ENCODE measurements at regions not wholly inside any gene's neighbourhood (a gene's known extent, or its start where the extent isn't known, plus 50 kb on each side); places are given as distances from the start of the nearest gene placed in this dataset.
"Not testable (repeated sequence)": the region's sequence is repeated elsewhere in the genome, so short reads cannot be mapped to it uniquely, and the experiment has no call there.

DNA sequence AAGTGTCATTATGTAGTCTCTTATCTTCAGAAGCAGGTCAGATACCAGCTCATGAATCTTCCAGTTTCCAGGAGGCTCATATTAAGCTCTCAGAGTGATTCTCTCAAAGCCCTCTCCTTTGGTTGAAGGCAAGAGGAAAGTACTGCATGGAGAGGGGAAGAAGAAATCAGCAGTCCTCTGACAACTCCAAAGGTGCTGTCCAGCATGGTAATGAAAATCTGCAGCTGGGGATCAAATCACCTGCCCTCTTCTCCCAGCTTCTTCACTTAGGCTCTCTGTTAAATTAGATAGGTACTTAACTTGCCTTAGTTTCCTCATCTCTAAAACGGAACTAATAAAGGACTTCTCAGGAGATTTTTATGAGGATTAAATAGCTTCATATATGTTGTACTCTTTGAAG lies 738.8 kb upstream of the GOLIM4 start:
- DNase-seq, result no peak

DNA sequence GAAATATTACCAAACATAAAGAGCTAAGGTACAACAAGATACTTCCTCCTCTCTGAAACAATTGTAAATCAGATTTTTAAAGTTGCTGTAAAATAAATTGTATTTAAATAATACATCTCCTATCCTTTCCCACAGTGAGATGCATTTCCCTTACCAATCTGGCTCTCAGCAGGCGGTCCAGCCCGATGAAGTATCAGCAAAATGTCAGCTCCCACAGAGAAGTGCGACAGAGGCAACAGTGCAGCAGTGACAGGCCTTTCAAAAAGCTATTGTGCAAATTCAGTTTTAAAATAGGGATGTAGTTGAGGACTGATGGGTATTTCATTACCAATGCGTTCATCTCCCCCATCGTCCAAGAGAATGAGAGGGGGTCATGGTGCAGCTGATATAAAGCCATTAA lies 733.2 kb upstream of the GOLIM4 start:
- DNase-seq, result no peak

DNA sequence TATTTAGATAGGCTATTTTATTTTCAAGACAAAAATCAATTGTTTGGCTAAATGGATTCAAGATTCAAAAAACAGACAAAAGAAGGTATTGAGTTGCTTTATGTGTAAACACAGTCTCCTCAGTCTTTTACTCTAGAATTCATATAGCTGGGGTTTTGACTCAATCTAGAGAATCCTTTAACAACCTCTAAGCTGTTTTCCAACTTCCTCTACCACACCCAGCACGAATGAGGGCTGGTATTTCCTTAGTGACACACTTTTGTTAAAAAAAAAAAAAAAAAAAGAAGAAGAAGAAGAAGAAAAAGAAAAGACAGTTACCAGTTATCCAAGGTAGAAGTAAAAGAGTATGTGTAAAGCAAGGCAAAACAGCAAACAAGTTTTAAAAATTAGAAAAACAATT lies 732.8 kb upstream of the GOLIM4 start:
- DNase-seq, result no peak

DNA sequence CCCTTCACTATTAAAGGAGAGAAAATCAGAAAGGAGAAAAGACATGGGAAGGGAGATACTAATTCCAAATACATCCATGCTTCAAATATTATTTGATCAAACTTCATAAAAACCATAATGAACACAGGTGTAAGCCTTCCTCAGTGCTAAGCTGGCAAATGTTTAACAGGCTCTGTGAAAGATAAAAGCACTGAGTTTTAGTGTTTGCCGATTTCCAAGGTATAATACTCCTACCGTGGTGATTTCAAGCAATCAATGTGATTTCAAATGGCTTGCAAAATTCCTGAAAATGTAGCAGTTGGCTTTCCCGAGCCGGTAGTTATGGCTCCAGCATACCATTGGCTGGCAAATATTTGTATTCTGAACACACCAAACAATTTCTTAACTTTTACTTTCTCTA lies 732.3 kb upstream of the GOLIM4 start:
- no peak for DNase-seq

DNA sequence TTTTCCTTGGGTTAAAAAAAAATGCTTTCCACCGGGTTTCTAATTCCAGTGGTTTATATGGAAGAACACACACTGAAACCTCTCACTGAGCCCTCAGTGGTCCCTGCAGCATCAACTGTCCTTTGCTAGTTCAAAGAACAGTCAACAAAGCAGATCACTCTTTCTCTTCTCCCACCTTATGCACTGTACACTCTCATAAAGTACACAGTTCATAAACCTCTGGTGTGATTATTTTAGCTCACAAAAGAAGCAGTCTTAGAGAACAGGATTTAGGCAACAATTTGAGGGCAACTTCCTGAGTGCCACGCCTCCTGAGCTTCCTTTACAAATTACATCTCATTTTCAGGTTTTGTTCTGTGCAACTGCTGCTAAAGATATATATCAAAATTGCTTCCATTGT lies 728.4 kb upstream of the GOLIM4 start:
- DNase-seq, result no peak

DNA sequence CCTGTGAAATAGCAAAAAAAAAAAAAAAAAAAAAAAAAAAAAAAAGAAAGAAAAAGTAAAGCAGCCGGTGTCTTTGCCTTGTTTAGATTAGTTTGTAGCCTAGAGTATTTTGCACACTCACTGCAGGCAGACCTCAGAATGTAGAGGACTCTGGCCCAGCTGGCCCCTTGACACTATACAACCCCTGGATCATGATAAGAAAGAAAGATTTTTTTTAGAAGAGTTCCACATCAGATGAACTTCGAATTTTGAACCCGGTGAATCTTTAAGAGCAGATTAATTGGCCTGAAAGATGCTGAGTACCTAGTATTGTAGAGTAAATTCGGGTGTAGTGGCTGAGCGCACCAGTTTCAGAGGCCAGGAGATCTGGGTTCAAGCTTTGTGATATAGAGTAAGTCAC lies 727.7 kb upstream of the GOLIM4 start:
- no peak for DNase-seq

DNA sequence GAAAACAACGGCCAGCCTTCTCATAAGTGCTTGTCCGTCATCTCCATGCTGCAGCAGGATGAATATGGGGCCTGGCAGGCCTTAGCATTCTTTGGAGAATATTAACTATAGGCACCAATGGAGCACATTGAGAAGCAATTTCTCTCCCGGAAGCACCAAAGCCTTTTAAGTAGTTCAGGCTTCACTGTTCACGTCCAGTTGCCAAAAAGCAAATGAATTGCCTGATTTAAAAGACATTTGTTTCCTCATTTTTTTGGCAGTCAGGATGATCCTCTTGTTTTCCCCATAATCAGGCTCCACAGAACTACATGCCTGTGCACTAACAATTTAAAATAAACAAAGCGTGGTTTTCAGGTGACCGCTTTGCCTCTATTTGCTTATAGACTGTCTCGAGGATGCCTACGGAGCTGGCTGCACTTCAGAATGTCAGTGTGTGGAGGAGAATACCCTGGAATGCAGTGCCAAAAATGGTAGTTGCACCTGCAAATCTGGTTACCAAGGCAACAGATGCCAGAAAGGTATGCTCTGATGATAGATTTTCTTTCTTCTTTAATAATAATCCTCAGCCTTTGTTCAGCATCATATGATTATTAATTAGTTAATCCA lies 725.2 kb upstream of the GOLIM4 start:
- DNase-seq, result no peak

DNA sequence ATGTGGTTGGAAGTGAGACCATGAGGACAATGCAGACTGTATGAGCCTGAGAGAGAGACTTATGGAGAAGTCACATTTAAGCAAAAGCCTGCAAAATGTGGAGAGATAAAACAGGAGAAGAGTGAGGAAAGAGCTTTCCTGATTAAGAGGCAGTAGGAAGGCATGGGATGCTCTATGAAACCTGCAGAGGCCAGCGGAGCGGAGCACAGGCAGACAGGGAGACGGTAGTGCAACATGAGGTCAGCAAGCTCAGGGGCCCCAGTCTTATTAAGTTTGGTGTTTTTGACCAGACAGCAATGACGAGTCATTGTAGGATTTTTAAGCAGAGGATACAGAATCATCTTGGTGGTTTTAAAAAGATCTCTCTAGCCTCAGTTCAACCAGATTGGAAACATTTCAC lies 721.5 kb upstream of the GOLIM4 start:
- DNase-seq, result no peak

DNA sequence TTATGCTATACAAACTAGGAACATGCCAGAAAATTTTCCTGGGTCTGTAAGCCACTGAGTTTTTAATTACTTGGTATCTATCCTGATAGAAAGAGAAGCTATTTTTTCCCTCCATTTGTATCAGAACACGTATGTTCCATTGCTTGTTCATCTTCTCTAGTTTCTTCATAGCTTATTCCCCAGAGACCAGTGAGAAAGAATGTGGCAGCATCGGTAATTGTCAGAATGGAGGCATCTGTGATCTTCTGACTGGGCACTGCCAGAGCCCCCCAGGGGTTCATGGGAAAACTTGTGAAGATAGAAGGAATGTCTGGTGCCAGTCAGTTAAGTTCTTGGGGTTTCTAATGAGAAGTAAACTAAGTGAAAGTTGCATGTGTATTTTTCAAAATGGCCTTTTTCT lies 720.2 kb upstream of the GOLIM4 start:
- no peak for DNase-seq

DNA sequence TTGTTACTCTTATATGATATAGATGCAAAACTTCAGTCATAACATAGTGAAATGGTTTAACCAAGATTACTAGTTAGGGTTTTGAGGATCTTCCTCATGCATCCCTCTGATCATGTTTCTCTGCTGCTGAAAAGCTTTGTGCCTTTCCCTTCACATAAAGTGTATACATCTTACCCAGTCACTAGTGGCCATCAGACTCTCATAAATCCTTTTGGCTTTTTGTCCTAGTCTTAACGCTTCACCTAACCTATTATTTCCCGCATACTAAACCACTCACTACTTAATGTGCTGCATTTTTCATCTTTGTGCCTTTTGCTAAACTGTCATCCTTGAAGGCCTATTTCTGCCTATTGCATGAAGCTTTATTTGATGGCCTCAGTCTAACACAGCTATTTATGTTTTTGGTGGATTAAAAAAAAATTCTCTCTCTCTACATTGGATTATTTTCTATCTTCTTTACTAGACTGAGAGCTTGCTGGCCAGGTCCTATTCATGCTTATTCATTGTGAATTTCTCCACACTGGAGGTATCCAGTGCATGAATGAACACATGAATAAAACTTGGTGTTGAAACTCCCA lies 717.6 kb upstream of the GOLIM4 start:
- no peak for DNase-seq

DNA sequence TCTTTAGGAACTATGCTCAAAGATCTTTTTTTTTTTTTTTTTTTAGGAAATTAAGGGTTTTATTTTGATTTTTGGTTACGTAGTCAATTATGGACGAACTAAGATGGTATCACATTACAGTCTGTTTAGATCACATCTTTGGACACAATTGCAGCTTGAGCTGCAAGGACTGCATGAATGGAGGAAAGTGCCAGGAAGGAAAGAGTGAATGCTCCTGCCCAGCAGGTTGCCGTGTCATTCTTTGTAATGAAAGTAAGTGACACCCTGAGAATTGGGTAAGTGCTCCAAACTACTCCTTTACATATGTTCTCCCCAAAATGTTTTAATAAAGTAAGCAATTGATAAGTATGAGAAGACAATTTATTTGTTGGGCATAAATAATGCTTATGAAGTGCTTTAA lies 716.5 kb upstream of the GOLIM4 start:
- no peak for DNase-seq

DNA sequence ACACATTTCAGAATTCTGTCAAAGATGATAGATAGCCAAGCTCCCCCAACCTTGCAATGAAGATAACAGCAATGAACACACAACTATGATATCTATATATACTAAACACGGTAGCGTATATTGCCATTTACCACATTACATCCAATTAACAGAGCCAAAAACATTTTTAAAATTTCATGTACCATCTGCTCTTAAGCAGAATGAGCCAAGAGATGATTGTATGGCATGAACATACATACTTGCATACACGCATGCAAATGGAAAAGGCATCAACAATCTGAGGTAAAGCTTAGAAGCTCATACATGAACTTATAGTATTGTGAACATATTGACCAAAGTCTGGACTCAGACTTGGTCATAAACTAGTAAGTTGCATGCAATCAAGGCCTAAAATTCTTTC lies 712.9 kb upstream of the GOLIM4 start:
- no peak for DNase-seq

DNA sequence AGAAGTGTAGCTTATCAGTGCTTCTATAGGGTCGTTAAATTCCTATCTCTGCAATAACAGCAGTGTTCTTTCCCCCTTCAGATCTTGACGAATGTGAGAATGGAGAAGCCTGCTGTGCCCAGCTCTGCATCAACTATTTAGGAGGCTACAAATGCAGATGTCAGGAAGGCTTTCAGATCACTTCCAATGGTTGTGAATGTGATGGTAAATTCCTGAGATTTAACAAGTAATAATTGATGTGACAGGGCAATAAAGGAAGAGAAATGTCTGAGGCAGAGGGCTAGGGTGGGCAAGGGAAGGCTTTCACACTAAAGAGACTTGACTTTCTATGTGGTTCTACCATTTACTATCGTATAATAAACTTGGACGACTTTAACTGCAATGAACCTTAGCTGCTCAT lies 711.7 kb upstream of the GOLIM4 start:
- no peak for DNase-seq

DNA sequence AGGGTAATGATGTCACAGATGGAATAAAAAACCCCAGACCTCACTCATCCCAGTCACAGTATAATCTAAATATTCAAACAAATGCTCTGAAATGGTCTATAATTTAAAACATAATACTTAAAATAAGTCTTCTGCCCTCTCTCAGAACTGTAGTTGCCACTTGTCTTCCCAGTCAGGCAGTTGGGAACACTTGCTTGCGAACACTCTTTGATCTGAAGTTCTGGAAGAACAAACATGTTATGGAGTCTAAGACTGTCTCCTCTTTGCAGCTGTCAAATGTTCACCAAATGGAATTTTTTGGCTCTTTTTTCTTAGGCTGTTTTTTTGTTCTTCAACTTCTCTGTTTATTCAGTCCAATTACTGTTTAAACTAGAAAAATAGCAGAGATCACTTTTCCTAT lies 711.1 kb upstream of the GOLIM4 start:
- no peak for DNase-seq

DNA sequence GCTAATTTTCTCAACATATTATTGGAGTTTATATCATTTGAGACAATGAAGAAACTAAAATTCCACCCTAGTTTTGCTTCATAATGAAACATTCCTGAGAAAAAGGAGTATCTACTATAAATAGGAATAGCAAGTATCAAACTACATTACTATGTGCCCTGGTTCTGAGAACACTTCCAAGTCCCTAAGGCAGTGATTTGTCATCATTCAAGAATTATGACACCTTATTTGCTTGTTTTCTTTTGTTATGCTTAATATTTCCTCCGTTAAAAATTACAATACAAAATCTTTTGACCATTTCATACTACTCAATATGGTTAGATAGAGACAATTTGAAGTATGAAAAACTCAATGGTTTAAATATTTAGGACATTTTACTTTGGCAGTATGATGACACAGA lies 707.8 kb upstream of the GOLIM4 start:
- DNase-seq, result no peak

DNA sequence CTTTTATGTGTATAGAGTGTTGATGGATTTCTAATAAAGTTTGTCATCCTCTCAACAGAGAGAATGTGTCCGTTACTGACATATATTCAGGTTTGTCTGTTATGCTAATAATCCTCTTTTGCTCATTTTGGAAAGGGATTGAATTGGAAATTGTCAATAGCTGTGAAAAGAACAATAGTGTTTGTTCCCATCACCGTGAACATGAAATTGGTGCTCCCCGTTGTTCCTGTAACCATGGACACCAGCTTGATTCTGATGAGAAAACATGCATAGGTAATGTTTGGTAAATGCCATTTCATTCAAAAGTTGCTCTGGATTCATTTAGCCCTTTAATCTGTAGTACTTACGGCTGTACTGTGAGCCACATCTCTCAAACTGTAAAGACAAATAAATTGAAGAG lies 707.0 kb upstream of the GOLIM4 start:
- no peak for DNase-seq

DNA sequence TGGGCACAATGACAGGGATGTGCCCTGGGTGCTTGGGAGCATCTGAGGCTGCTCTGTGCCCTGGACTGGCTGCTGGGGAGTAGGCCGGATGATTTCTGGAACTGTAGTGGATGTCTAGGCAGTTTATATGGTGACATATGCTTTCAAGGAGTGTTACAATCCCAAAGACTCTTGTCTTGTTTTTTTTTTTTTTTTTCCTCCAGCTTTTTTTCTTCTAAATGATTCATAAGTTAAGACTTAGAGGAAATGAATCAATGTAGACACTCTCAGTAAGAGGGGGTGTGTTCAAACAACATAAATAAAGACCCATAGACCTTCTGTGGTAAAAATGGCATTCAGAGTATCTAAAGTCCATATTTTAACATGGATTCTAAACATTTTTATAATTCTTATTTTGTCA lies 706.1 kb upstream of the GOLIM4 start:
- DNase-seq, result no peak

DNA sequence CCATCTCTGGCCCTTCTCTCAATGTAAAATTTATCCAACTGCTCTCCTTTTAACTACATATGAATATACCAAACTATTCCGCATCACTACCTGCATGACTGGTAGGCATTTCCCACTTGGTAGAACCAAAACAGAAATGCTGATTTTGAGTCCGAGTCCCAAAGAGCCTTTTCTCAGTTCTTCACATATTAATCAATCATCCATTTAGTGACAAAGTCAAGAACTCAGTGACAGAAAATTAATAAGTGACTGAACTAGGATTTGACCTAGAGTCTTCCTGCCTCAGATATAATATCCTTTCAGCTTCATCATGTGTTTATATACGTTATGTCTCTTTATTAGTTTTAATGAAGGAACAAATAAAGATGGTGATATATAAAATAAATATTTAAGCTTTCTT lies 700.6 kb upstream of the GOLIM4 start:
- no peak for DNase-seq

DNA sequence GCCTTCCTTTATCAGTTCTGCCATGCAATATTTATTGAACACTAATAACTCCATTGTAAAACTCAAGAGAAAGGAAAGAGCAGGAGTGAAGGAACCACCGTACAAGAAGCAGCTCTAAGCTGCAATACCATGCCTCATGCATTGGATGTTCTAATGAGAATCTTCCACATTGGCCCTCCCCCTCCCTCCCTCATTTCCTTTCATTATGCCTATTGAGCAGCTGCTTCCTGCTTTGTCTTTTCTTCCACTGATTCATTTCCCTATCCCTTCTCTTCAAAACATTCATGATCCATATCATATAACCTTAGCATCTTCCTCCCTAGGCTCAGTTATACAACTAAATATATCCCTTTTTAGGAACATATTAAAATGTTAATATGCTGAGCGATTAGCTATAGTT lies 698.7 kb upstream of the GOLIM4 start:
- no peak for DNase-seq

DNA sequence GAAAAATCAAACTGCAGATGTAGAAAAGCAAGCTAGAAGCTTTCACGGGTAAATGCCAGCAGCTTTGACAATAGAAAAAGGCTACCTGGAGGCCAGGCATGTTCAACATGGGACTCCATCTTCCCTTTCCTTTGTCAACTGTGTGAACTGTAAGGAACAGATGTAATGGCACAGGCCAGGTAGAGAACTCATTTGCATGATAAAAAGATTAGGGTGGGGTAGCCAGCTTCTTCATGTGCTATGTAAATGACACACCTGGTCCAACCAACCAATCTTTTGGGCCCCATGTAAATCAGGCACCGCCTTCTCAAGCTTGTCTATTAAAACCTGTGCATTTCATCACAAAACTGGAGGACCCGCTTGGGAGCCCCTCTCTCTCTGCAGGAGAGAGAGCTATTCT lies 686.5 kb upstream of the GOLIM4 start:
- DNase-seq, result no peak

DNA sequence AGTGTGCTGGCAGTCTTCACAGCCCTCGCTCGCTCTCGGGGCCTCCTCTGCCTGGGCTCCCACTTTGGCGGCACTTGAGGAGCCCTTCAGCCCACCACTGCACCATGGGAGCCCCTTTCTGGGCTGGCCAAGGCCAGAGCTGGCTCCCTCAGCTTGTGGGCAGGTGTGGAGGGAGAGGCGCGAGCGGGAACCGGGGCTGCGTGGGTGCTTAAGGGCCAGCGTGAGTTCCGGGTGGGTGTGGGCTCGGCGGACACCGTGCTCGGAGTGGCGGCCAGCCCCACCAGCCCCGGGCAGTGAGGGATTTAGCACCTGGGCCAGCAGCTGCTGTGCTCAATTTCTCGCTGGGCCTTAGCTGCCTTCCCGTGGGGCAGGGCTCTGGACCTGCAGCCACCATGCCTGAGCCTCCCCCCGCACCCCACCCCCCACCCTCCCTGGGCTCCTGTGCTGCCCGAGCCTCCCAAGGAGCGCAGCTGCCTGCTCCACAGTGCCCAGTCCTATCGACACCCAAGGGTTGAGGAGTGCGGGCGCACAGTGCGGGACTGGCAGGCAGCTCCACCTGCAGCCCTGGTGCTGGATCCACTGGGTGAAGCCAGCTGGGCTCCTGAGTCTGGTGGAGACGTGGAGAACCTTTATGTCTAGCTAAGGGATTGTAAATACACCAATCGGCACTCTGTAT lies 684.4 kb upstream of the GOLIM4 start:
- DNase-seq, result not testable (repeated sequence)

DNA sequence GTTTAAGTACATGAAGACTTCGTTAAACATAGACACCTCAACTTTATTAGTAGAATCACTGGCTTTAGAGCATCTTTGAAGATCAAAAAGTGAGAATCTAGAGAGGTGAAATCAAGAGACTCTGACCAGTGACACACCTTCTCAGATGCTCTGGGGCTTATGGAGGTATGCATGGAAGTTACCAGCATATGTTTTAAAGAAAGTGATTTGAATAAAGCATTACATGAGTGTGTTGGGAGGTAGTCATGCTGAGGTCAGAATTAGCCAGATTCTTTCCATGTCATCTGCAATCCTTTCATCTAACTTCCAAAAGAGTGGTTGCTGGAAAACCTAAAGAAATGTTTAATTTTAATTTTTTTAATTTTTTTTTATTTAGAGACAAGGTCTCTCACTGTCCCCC lies 658.0 kb upstream of the GOLIM4 start:
- no peak for DNase-seq

DNA sequence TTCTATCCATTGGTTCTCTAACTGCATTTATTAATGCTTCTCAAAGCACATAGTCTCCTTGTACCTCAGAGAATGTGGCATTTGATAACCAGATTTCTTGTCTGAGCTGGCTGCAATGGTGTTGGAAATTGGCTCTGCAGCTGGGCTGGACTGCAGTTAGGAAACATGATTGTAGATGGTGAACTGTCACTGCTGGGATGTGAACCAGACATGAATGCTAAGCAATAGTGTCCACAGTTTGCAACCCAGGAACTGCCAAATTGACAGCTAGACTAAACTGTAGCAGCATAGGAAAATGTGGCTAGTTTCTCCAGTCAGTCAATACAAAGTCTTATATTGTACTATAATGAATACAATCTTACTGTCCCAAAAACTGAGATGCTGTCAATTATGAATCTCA lies 656.6 kb upstream of the GOLIM4 start:
- no peak for DNase-seq

DNA sequence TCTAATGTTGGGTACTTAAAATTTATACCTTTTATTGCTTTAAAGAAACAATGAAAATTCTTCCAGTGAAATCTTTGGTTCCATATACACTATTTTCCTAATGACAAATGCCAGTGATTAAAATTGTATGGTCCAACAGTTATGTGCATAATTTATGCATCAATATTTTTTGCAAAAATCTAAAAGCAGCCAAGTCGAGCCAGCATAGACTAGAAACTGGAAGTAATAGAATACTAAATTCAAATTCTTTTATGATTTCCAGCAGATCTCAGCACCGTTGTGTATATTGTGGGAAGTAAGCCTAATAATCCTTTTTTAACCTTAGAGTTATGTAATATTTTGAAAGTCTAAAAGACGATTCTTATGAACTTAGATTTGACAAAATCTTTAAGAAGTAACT lies 652.0 kb upstream of the GOLIM4 start:
- DNase-seq, result no peak

All from CD4-positive, alpha-beta T cell treated with Interleukin-17A for 1 hour (primary cell).